ENCODE measurements at regions not wholly inside any gene's neighbourhood (a gene's known extent, or its start where the extent isn't known, plus 50 kb on each side); places are given as distances from the start of the nearest gene placed in this dataset.

GRCh38 chr2:118171546-118171945 lies 83.3 kb downstream of the INSIG2 start:
- no peak for DNase-seq

GRCh38 chr2:118169359-118170005 lies 81.2 kb downstream of the INSIG2 start:
- no peak for DNase-seq

- DNase-seq, result no peak
Measured at GRCh38 chr2:118168615-118169014, 80.3 kb downstream of the INSIG2 start.

GRCh38 chr2:118167026-118167425 lies 78.8 kb downstream of the INSIG2 start:
- DNase-seq, result no peak

GRCh38 chr2:118166242-118166641 lies 78.0 kb downstream of the INSIG2 start:
- no peak for DNase-seq

GRCh38 chr2:118165595-118165994 lies 77.3 kb downstream of the INSIG2 start:
- no peak for DNase-seq
